H9 (cell line): ENCODE measurements at regions not wholly inside any gene's neighbourhood (a gene's known extent, or its start where the extent isn't known, plus 50 kb on each side); places are given as distances from the start of the nearest gene placed in this dataset.

ENCODE experiments used
- DNase-seq: peaks from one replicate; pipeline ENCODE4 v3.0.0-alpha.2; 2017
- H2AFZ ChIP-seq: one replicate; pipeline ENCODE4 v1.6.1; 2013; ENCODE audit warnings: mild to moderate bottlenecking, low read length, control low read depth, moderate library complexity
- H2AK5ac ChIP-seq: 2 replicates; pipeline ENCODE4 v1.6.1; 2013; ENCODE audit warnings: low read length, control low read depth, mixed read lengths; ENCODE audit not compliant: insufficient read length
- H2BK120ac ChIP-seq: one replicate; pipeline ENCODE4 v1.6.1; 2013; ENCODE audit warnings: low read depth, mild to moderate bottlenecking, low read length, control low read depth, inconsistent platforms; ENCODE audit not compliant: poor library complexity, severe bottlenecking
- H2BK12ac ChIP-seq: 2 replicates; pipeline ENCODE4 v1.6.1; 2013; ENCODE audit warnings: low read length, control low read depth, mixed read lengths, low read depth; ENCODE audit not compliant: insufficient read length
- H2BK15ac ChIP-seq: 2 replicates; pipeline ENCODE4 v1.6.1; 2013; ENCODE audit warnings: low read depth, low read length, control low read depth
- H2BK20ac ChIP-seq: one replicate; pipeline ENCODE4 v1.6.1; 2013; ENCODE audit warnings: low read depth, mild to moderate bottlenecking, low read length, control low read depth, inconsistent platforms; ENCODE audit not compliant: poor library complexity, severe bottlenecking
- H2BK5ac ChIP-seq: 2 replicates; pipeline ENCODE4 v1.6.1; 2013; ENCODE audit warnings: low read length, control low read depth, mixed read lengths; ENCODE audit not compliant: insufficient read length
- H3K14ac ChIP-seq: 2 replicates; pipeline ENCODE4 v1.6.1; 2013; ENCODE audit warnings: low read length, control low read depth; ENCODE audit not compliant: insufficient read depth
- H3K18ac ChIP-seq: 2 replicates; pipeline ENCODE4 v1.6.1; 2013; ENCODE audit warnings: low read depth, mild to moderate bottlenecking, mixed read lengths, low read length, control low read depth; ENCODE audit not compliant: insufficient read length
- H3K23ac ChIP-seq: 2 replicates; pipeline ENCODE4 v1.6.1; 2013; ENCODE audit warnings: low read length, control low read depth, mixed read lengths, low read depth; ENCODE audit not compliant: insufficient read length
- H3K23me2 ChIP-seq: 2 replicates; pipeline ENCODE4 v1.6.1; 2013; ENCODE audit warnings: low read depth, mild to moderate bottlenecking, mixed read lengths, low read length, control low read depth; ENCODE audit not compliant: insufficient read length, poor library complexity, severe bottlenecking
- H3K27ac ChIP-seq: 2 replicates; pipeline ENCODE4 v1.5.1; 2013; ENCODE audit warnings: low read length, control low read depth, mixed read lengths, low read depth; ENCODE audit not compliant: insufficient read length
- H3K27me3 ChIP-seq: 2 replicates; pipeline ENCODE4 v1.6.1; 2013; ENCODE audit warnings: low read length, control low read depth, inconsistent platforms; ENCODE audit not compliant: insufficient read depth
- H3K4ac ChIP-seq: 2 replicates; pipeline ENCODE4 v1.6.1; 2013; ENCODE audit warnings: low read depth, mild to moderate bottlenecking, control low read depth, inconsistent platforms, low read length, moderate library complexity
- H3K4me1 ChIP-seq: 2 replicates; pipeline ENCODE4 v1.6.1; 2013; ENCODE audit warnings: low read length, control low read depth, inconsistent platforms; ENCODE audit not compliant: insufficient read depth
- H3K4me2 ChIP-seq: 2 replicates; pipeline ENCODE4 v1.6.1; 2013; ENCODE audit warnings: low read length, control low read depth, mixed read lengths; ENCODE audit not compliant: insufficient read length, insufficient read depth
- H3K56ac ChIP-seq: 2 replicates; pipeline ENCODE4 v1.6.1; 2013; ENCODE audit warnings: low read depth, mild to moderate bottlenecking, mixed read lengths, low read length, control low read depth; ENCODE audit not compliant: insufficient read length
- H3K79me1 ChIP-seq: 2 replicates; pipeline ENCODE4 v1.6.1; 2013; ENCODE audit warnings: low read depth, mild to moderate bottlenecking, moderate library complexity, low read length, control low read depth, inconsistent platforms; ENCODE audit not compliant: insufficient read depth, poor library complexity, severe bottlenecking
- H3K79me2 ChIP-seq: 2 replicates; pipeline ENCODE4 v1.6.1; 2013; ENCODE audit warnings: low read length, control low read depth, inconsistent platforms; ENCODE audit not compliant: insufficient read depth
- H3K9ac ChIP-seq: 2 replicates; pipeline ENCODE4 v1.6.1; 2013; ENCODE audit warnings: low read length, control low read depth, mixed read lengths; ENCODE audit not compliant: insufficient read length; ENCODE audit errors: extremely low read depth
- H3K9me3 ChIP-seq: one replicate; pipeline ENCODE4 v1.6.1; 2013; ENCODE audit warnings: low read depth, low read length, inconsistent platforms; ENCODE audit not compliant: control insufficient read depth
- H3T11ph ChIP-seq: one replicate; pipeline ENCODE4 v1.6.1; 2013; ENCODE audit warnings: mild to moderate bottlenecking, low read length, control low read depth, inconsistent platforms
- H4K20me1 ChIP-seq: one replicate; pipeline ENCODE4 v1.6.1; 2013; ENCODE audit not compliant: control insufficient read depth, insufficient read length, insufficient read depth
- H4K5ac ChIP-seq: 2 replicates; pipeline ENCODE4 v1.6.1; 2013; ENCODE audit warnings: low read depth, mild to moderate bottlenecking, mixed read lengths, low read length, control low read depth; ENCODE audit not compliant: insufficient read length
- H4K8ac ChIP-seq: replicated peaks from 2 replicates; pipeline ENCODE4 v1.6.1; 2013; ENCODE audit warnings: low read length, control low read depth, mixed read lengths, low read depth; ENCODE audit not compliant: insufficient read length
- H4K91ac ChIP-seq: 2 replicates; pipeline ENCODE4 v1.6.1; 2013; ENCODE audit warnings: low read depth, mild to moderate bottlenecking, moderate library complexity, mixed read lengths, low read length, control low read depth; ENCODE audit not compliant: insufficient read length
- H3K27ac Mint-ChIP-seq, 3 experiments: 2 replicates in 2 of 3; 3 replicates in 1 of 3; pipeline ENCODE4 v1.8.0; 2020 to 2021; ENCODE audit warnings: mixed read lengths in 3 of 3, mild to moderate bottlenecking in 1 of 3, moderate library complexity in 1 of 3
- H3K27me3 Mint-ChIP-seq: 2 replicates; pipeline ENCODE4 v1.8.0; 2021; ENCODE audit warnings: low read depth, mild to moderate bottlenecking, moderate library complexity, mixed read lengths
- H3K36me3 Mint-ChIP-seq, 3 experiments: 2 replicates in 2 of 3; 3 replicates in 1 of 3; pipeline ENCODE4 v1.8.0; 2020 to 2021; ENCODE audit warnings: low read depth in 3 of 3, mixed read lengths in 3 of 3; ENCODE audit not compliant: insufficient read depth in 1 of 3
- H3K4me1 Mint-ChIP-seq, 2 experiments: 2 replicates each; pipeline ENCODE4 v1.8.0; 2020; ENCODE audit warnings: mixed read lengths in 2 of 2
- H3K4me3 Mint-ChIP-seq, 2 experiments: 2 replicates in 1 of 2; 3 replicates in 1 of 2; pipeline ENCODE4 v1.8.0; 2020 to 2021; ENCODE audit warnings: mild to moderate bottlenecking in 2 of 2, mixed read lengths in 2 of 2, moderate library complexity in 1 of 2
- H3K9me3 Mint-ChIP-seq, 2 experiments: 2 replicates in 1 of 2; 3 replicates in 1 of 2; pipeline ENCODE4 v1.8.0; 2020; ENCODE audit warnings: mild to moderate bottlenecking in 2 of 2, mixed read lengths in 2 of 2, moderate library complexity in 1 of 2
- CTCF ChIP-seq: fragments of 200-600 bp; sonication (generic); conservative IDR thresholded peaks from 3 replicates; pipeline ENCODE4 v1.8.0; 2021; ENCODE audit warnings: antibody characterized with exemption, mild to moderate bottlenecking
- WGBS: extraction: QIAGEN DNeasy Blood & Tissue Kit; methylation state at CpG from one replicate; pipeline ENCODE4 v1.1.7; 2013; ENCODE audit warnings: missing lambda C conversion rate, low lambda C conversion rate, mixed read lengths; ENCODE audit not compliant: insufficient read length; ENCODE audit errors: extremely low coverage; 5-methylcytosine and 5-hydroxymethylcytosine counted together

GRCh38 chr6:131353876-131354275 lies 218.6 kb downstream of the AKAP7 start:
- no peak overlapping the region for H3K23ac ChIP-seq
- H3K4me1 ChIP-seq: no peaks in the 10 kb centered on the region
- no peak overlapping the region for H3K9ac ChIP-seq
- no peaks in the 10 kb centered on the region for H3K23me2 ChIP-seq
- no peak overlapping the region for H2AK5ac ChIP-seq
- no peak for DNase-seq
- no peak overlapping the region for H3K18ac ChIP-seq
- H2BK15ac ChIP-seq: no peak overlapping the region
- H2BK120ac ChIP-seq: no peak overlapping the region
- no peaks in the 10 kb centered on the region for H3K79me1 ChIP-seq
- no peak overlapping the region for H3K4me2 ChIP-seq
- H2BK5ac ChIP-seq: no peak overlapping the region
- no peak overlapping the region for H3K27ac ChIP-seq
- H4K8ac ChIP-seq: no peak overlapping the region
- TF ChIP-seq CTCF: no peak
- H3K56ac ChIP-seq: no peak overlapping the region
- Mint-ChIP-seq H3K27me3 (no peaks in the 10 kb centered on the region), H3K9me3 (no peaks in the 10 kb centered on the region), H3K27ac (peak overlapping the region in 1 of 3 experiments; percentile 41; a peak in 1 of 7 replicates), H3K4me3 (no peak overlapping the region), H3K4me1 (peaks cover 0 to 15% of the 10 kb centered on the region in 2 experiments), H3K36me3 (no peaks in the 10 kb centered on the region)
- H3K79me2 ChIP-seq: no peaks in the 10 kb centered on the region
- H2AFZ ChIP-seq: no peak overlapping the region
- no peaks in the 10 kb centered on the region for H3K9me3 ChIP-seq
- H2BK12ac ChIP-seq: no peak overlapping the region
- no peaks in the 10 kb centered on the region for H3K27me3 ChIP-seq
- no peaks in the 10 kb centered on the region for H4K20me1 ChIP-seq
- no peak overlapping the region for H2BK20ac ChIP-seq
- H4K91ac ChIP-seq: no peak overlapping the region
- no peak overlapping the region for H4K5ac ChIP-seq
- no peak overlapping the region for H3T11ph ChIP-seq
- H3K4ac ChIP-seq: no peak overlapping the region
- no CpG with 5 or more reads among the region's 4 CpGs for WGBS
- no peak overlapping the region for H3K14ac ChIP-seq
